ENCODE measurements at regions not wholly inside any gene's neighbourhood (a gene's known extent, or its start where the extent isn't known, plus 50 kb on each side); places are given as distances from the start of the nearest gene placed in this dataset.

DNA sequence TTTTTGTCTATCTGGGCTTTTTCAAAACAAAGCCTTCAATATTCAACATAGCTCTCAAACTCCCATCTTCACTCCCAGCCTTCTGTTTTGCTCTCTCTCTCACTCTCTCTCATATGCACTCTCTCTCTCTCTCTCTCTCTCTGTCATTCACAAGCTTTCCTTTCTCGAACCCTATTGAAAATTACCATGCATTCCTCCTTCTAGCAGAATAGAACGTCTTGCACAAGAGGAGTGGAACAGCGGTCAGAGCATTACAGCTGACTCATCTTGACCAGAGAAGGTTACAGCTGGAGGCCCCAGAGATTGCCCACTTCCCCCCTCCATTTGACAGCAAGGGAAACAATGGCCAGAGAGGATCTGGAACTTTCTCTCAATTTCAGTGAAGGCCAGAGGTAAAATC is 51.0 kb upstream of the LIFR start:
- TF ChIP-seq, protein P1, sequence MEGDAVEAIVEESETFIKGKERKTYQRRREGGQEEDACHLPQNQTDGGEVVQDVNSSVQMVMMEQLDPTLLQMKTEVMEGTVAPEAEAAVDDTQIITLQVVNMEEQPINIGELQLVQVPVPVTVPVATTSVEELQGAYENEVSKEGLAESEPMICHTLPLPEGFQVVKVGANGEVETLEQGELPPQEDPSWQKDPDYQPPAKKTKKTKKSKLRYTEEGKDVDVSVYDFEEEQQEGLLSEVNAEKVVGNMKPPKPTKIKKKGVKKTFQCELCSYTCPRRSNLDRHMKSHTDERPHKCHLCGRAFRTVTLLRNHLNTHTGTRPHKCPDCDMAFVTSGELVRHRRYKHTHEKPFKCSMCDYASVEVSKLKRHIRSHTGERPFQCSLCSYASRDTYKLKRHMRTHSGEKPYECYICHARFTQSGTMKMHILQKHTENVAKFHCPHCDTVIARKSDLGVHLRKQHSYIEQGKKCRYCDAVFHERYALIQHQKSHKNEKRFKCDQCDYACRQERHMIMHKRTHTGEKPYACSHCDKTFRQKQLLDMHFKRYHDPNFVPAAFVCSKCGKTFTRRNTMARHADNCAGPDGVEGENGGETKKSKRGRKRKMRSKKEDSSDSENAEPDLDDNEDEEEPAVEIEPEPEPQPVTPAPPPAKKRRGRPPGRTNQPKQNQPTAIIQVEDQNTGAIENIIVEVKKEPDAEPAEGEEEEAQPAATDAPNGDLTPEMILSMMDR (IDR thresholded peaks at IDR 0.05) = no peak
- TF ChIP-seq POLR2A (IDR thresholded peaks at IDR 0.05; ENCODE audit: low read depth) (no peak), EP300 (IDR thresholded peaks at IDR 0.05) (no peak)

All from esophagus muscularis mucosa (tissue), 4 donors.